HG03558 (cell line): ENCODE measurements at regions not wholly inside any gene's neighbourhood (a gene's known extent, or its start where the extent isn't known, plus 50 kb on each side); places are given as distances from the start of the nearest gene placed in this dataset.

Experiments used
- ATAC-seq: cut with Tn5 transposase; IDR thresholded peaks from one replicate; pipeline ENCODE4 v1.9.1; 2021; ENCODE audit warnings: moderate number of reproducible peaks; ENCODE audit not compliant: unreplicated experiment; ENCODE audit errors: extremely low read depth

GRCh38 chr4:100130964-100131363 lies 59.3 kb downstream of the DDIT4L start:
- ATAC-seq: no peak

- no peak for ATAC-seq
These were observed 59.8 kb downstream of the DDIT4L start for GRCh38 chr4:100130491-100130890.

DNA sequence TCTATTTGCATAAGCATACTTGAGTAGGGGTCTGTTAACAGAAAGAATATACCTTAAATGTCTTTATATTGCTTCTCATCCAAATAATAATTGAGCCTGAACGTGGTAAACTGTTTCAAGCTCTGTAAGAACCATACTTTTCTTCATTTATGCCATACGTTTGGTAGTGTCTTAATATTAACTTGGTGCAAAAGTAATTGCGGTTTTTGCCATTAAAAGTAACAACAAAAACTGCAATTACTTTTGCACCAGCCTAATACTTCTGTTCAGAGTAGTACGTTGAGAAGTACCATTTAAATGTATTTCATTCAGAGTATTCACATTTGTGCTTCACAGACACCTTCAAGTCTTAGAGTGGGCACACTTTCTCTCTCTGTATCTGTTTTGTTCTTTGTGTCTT lies 60.5 kb downstream of the DDIT4L start:
- ATAC-seq: no peak

DNA sequence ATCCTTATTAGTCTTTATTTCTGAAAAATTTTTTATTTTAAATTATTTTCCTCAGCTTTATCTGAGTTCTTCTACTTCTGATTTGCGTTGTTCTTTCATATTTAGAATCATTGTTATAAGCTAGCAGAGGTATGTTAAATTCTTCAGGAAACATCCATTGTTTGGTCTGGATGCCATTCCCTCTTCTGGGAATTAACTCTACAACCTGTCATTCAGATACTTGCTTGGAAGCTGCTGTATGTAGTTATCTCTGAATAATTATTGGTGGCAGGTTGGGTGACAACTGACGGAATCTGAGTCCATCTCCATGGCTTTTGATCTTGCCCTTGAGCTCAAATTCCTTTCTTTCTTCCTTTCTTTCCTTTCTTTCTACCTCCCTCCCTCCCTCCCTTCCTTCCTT lies 61.9 kb downstream of the DDIT4L start:
- ATAC-seq: no peak

- ATAC-seq: no peak
These were observed 65.6 kb downstream of the DDIT4L start for GRCh38 chr4:100124715-100125114.

GRCh38 chr4:100118181-100118580 lies 72.1 kb downstream of the DDIT4L start:
- no peak for ATAC-seq

- no peak for ATAC-seq
These were observed 72.5 kb downstream of the DDIT4L start for GRCh38 chr4:100117750-100118149.

GRCh38 chr4:100114909-100115308 lies 75.4 kb downstream of the DDIT4L start:
- ATAC-seq: no peak

DNA sequence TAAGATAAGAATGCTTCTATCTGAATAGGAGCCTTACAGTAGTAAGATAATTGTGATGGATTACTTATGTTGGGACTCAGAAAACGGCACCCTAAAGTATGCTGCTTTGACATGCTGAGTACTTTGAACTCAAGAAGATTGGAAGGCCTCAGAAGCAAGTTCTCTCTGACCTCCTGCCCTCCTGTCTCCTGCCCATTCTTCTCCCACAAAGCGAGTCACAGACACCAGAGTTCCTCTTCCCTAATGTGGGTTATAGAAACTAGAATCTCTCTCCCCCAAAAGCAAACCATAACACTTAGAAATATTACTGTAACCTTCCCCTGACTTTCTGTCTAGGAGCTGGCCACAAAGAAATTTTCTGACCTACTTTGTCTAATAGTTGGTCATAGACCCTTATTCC lies 76.5 kb downstream of the DDIT4L start:
- no peak for ATAC-seq

GRCh38 chr4:100113096-100113495 lies 77.2 kb downstream of the DDIT4L start:
- no peak for ATAC-seq

DNA sequence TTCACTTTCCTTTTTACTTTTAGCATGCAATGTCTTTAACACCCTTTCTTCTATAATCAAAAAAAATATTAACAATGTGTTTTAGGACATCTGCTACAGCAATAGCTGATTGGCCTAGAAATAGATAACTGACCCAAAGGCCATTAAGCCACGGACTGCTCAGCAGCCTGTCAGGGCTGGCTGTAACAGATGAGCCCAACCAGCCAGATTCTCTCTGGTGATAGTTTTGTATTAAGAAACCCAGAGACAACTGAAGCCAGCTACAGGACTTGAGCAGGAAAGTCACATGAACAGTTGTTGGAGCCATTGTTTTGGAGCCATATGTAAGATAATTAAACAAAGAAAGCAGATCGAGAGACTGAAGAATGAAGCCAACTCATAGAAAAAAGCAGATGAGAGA lies 80.3 kb downstream of the DDIT4L start:
- no peak for ATAC-seq

GRCh38 chr4:100108869-100109268 lies 81.4 kb downstream of the DDIT4L start:
- ATAC-seq: no peak

- ATAC-seq: peak; percentile 99
These were observed 83.3 kb downstream of the DDIT4L start for GRCh38 chr4:100106982-100107381.

- ATAC-seq: no peak
These were observed 86.6 kb downstream of the DDIT4L start for GRCh38 chr4:100103671-100104070.

GRCh38 chr4:100100985-100101384 lies 89.3 kb downstream of the DDIT4L start:
- peak; percentile 34 for ATAC-seq

GRCh38 chr4:100099746-100100145 lies 90.5 kb downstream of the DDIT4L start:
- ATAC-seq: no peak

- no peak for ATAC-seq
These were observed 91.6 kb downstream of the DDIT4L start for GRCh38 chr4:100098681-100099080.

DNA sequence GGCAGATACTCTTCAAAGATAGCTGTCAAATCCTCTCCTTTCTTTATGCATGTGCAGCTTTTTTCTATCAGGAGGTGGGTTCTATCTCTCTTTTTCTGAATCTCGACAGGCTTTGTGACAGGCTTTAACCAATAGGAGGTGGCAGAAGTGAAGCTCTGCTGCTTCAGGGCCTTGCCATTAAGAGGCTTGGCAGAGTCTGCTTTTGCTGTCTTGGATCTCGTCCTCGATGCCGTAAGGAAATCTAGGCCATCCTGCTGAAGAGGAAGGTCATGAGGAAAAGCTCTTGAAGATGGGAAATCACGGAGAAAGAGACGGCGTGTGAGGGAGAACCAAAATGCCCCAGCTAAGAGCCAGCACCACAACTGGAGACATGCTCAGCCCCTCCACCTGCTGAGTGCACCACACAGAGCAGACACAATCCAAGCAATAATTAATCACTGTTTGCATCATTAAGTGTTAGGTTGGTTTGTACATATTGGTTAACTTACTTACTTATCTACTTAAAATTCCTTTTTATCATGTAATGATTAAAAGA lies 92.2 kb downstream of the DDIT4L start:
- no peak for ATAC-seq

DNA sequence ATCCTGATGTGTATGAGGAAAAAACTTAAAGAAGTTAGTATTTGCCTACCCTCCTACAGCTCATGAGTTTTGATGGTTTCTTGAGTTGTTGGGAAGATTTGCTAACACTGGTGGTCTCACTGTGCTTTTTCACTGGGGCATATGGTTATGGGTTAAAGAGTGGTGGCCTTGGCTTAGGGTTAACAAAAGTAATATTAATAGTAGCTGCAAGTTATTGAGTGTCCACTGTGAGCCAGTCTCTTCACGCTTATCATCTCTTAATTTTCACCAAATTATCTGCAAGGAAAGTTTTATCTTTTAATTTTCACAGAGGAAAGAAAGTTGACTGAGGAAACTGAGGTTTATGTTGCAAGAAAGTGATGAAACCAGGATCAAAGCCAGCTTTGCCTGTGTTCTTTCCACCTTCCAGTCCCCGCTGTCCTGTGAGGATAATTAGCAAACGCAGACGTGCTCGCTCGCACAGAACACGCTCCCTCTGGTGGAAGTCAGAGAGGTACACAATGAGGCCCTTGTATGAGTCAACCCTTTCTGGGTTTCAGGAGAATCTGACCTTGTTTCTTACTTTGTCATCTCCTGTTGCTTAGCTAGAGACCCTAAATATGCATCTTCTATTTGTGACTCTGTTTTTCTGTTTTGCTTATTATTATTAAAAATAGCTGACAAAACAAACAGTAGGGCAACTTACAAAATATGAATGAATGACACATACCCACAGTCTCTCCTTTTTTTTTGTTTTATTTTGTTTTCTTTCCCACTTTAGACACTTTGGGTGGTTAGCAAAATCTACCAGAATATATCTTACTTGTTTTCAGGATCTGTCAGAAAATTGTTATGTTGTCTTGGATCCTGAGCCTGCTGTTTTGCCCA lies 94.3 kb downstream of the DDIT4L start:
- ATAC-seq: peak; percentile 89

- ATAC-seq: peak; percentile 76
These were observed 97.0 kb downstream of the DDIT4L start for GRCh38 chr4:100093091-100093866.

- no peak for ATAC-seq
These were observed 102.5 kb downstream of the DDIT4L start for GRCh38 chr4:100087743-100088142.
